BJ (cell line): ENCODE measurements at regions not wholly inside any gene's neighbourhood (a gene's known extent, or its start where the extent isn't known, plus 50 kb on each side); places are given as distances from the start of the nearest gene placed in this dataset.

Experiments
- CTCF ChIA-PET: fragments of 350-600 bp; formaldehyde crosslinking; extraction: SDS; loops from one replicate; lab custom pipeline; 2021; ENCODE audit warnings: antibody characterized with exemption, inconsistent platforms; lab: Yijun Ruan, JAX
- POLR2A ChIA-PET: fragments of 300-600 bp; sonication (Branson Sonifier 250); formaldehyde crosslinking; extraction: SDS; loops from one replicate; lab custom pipeline; 2021; ENCODE audit warnings: antibody characterized with exemption; lab: Charles Lee
- DNase-seq: peaks from one replicate; pipeline ENCODE4 v3.0.0-alpha.2; 2011; ENCODE audit warnings: low read depth
- H3K27me3 ChIP-seq: 2 replicates; pipeline ENCODE4 v1.6.0; 2011; ENCODE audit warnings: low read length; ENCODE audit not compliant: control insufficient read depth, insufficient read depth
- H3K36me3 ChIP-seq: 2 replicates; pipeline ENCODE4 v1.5.1; 2011; ENCODE audit warnings: low read length; ENCODE audit not compliant: control insufficient read depth, insufficient read depth
- H3K4me3 ChIP-seq: 2 replicates; pipeline ENCODE4 v1.5.1; 2011; ENCODE audit warnings: low read depth, mild to moderate bottlenecking, control low read depth, low read length
- TF ChIP-seq, protein P1 (sequence below): IDR thresholded peaks from 2 replicates; pipeline ENCODE4 v1.5.1; 2011; ENCODE audit warnings: low read depth, mild to moderate bottlenecking, control low read depth, inconsistent platforms, low read length, moderate library complexity; ENCODE audit not compliant: insufficient read depth

DNA sequence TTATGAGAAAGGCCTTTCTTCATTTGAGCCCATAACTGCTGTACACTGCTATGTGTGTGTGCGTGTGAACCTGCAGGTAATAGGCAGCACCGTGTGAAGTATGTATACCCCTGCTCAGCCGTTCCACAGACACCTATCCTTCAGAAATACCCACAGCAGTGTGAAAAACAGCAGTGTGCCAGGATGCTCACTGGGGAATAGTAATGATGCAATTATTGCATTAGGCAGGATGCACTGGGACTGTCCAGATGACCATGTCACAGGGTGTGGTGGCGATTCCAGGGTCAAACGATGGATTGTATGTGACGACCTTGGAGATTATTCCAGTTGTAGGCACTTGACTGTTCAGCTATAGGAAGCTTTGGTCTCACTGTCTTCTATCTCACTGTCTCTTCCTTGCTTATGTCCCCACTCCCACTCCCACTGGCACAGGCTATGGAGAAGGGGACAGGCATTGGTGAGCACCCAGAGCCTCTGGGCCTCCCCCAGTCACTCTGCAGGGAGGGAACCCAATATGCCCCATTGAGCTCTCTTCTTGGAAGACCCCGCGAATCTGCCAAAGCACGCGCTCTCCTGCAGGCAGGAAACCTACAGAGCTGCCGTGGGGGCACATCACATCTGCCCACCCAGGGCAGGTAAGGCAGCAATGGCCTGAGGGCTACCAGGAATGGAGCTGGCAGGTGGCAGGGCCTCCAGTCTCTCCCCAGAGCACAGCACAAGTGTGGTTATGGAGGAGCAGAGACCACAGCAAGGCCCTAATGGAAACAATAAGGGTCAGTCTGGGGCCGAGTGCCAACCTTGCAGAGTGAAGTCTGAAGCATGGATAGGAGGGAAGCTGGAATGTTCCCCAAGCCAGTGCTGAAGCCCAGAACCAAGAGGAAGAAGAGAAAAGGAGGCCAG, 518.9 kb upstream of the RAB6C start:
- ChIA-PET CTCF (no interaction called here), POLR2A (no interaction called here)
- no peak for DNase-seq
- TF ChIP-seq, protein P1, sequence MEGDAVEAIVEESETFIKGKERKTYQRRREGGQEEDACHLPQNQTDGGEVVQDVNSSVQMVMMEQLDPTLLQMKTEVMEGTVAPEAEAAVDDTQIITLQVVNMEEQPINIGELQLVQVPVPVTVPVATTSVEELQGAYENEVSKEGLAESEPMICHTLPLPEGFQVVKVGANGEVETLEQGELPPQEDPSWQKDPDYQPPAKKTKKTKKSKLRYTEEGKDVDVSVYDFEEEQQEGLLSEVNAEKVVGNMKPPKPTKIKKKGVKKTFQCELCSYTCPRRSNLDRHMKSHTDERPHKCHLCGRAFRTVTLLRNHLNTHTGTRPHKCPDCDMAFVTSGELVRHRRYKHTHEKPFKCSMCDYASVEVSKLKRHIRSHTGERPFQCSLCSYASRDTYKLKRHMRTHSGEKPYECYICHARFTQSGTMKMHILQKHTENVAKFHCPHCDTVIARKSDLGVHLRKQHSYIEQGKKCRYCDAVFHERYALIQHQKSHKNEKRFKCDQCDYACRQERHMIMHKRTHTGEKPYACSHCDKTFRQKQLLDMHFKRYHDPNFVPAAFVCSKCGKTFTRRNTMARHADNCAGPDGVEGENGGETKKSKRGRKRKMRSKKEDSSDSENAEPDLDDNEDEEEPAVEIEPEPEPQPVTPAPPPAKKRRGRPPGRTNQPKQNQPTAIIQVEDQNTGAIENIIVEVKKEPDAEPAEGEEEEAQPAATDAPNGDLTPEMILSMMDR: no peak
- Histone ChIP-seq H3K4me3 (no peak overlapping the region), H3K36me3 (no peaks in the 10 kb centered on the region), H3K27me3 (no peaks in the 10 kb centered on the region)

DNA sequence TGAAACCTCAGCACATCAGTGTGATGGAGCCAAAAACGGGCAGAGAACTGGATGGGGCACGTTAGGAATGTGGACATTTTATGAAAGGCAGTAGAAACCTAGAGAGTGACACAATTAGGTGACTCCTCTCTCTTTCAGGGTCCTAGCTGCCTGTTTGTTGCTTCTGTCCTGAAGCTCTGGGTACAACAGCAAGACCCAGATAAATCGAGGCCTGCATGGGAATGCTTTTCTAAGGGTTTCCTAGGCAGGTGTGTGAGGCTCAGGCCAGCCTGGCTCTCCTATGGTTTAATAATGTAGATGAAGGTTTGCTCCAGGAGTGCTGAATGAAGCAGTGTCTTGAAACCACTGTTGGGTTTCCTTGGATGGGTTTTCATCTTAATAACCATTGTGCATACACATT, 517.1 kb upstream of the RAB6C start:
- Histone ChIP-seq H3K27me3 (no peaks in the 10 kb centered on the region), H3K36me3 (no peaks in the 10 kb centered on the region), H3K4me3 (no peak overlapping the region)
- ChIA-PET POLR2A (no interaction called here), CTCF (no interaction called here)
- TF ChIP-seq, protein P1: no peak
- no peak for DNase-seq

DNA sequence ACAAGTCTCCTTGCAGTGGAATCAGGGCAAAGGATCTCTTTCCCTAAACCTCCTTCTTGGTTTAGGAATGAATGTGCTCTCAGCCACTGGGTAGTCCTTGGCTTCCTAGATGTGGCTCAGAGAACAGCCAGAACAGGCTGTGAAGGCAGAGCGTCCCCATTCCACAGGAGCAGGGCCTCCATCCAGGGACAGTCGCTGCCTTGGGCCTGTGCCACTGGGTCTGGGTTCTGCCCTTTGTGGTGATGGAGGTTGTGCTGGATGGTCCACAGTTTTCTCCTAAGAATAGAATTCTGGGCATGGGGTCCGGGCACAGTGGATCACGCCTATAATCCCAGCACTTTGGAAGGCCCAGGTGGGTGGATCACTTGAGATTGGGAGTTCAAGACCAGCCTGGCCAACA, 516.5 kb upstream of the RAB6C start:
- no peak overlapping the region for H3K4me3 ChIP-seq
- no peak for DNase-seq
- H3K27me3 ChIP-seq: no peaks in the 10 kb centered on the region
- TF ChIP-seq, protein P1: no peak
- ChIA-PET CTCF (no interaction called here), POLR2A (no interaction called here)
- H3K36me3 ChIP-seq: no peaks in the 10 kb centered on the region

DNA sequence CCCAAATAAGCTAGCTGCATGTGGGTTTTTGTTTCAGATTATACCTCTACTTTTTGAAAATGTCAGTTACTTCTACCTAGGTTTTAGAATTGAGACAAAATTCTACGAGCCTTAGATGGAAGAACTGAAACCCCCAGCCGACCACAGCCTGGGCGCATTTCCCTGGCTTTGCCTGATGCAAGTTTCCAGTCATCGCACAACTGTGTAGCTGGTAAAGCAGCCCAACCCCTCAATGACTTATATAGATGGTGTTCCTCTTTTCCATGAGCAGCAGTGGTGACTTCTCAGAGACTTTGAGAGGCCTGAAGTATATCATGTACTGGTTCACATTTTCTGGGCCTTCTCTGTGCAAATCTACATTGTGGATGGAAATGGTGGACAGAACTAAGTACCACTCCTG, 515.4 kb upstream of the RAB6C start:
- CTCF ChIA-PET: no interaction called here
- TF ChIP-seq, protein P1: no peak
- POLR2A ChIA-PET: no interaction called here

DNA sequence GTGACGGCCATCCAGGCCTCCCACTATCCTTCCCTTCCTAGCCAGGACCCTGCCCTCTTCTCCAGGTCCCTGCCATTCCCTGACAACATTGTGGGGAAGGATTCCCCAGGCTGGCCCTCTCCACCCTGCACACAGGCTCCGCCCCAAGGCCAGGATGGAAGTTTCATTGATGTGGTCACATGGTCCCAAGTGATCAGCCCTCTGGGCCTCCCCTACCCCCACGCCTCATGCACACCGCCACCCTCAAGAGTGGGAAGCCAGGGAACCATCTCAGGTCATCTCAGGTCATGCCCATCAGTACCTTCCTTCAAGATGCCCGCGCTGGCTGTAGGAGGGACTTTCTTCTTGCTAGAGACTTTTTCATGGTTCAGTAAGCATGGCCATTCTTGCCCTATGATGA, 514.8 kb upstream of the RAB6C start:
- no peaks in the 10 kb centered on the region for H3K36me3 ChIP-seq
- TF ChIP-seq, protein P1: no peak
- ChIA-PET POLR2A (no interaction called here), CTCF (no interaction called here)
- no peak for DNase-seq
- H3K4me3 ChIP-seq: no peak overlapping the region
- H3K27me3 ChIP-seq: no peaks in the 10 kb centered on the region

More for the DNA sequence above, 515.4 kb upstream of the RAB6C start:
- no peaks in the 10 kb centered on the region for H3K36me3 ChIP-seq
- no peaks in the 10 kb centered on the region for H3K27me3 ChIP-seq
- DNase-seq: no peak
- no peak overlapping the region for H3K4me3 ChIP-seq
